ENCODE measurements at regions not wholly inside any gene's neighbourhood (a gene's known extent, or its start where the extent isn't known, plus 50 kb on each side); places are given as distances from the start of the nearest gene placed in this dataset.

GRCh38 chr2:217085543-217085942 is 225.7 kb upstream of the TNP1 start:
- TF ChIP-seq POLR2AphosphoS5 (IDR thresholded peaks at IDR 0.05; ENCODE audit: low read depth, low read length) (no peak), REST (IDR thresholded peaks at IDR 0.05; ENCODE audit: insufficient read depth in 1 of 2, low read depth in 2 of 2, low read length in 1 of 2) (no peak), SIN3A (IDR thresholded peaks at IDR 0.05; ENCODE audit: borderline replicate concordance, insufficient read depth, low read depth, low read length) (no peak), TCF7L2 (IDR thresholded peaks at IDR 0.05; ENCODE audit: low read depth, low read length) (no peak)
- TF ChIP-seq, protein P1, sequence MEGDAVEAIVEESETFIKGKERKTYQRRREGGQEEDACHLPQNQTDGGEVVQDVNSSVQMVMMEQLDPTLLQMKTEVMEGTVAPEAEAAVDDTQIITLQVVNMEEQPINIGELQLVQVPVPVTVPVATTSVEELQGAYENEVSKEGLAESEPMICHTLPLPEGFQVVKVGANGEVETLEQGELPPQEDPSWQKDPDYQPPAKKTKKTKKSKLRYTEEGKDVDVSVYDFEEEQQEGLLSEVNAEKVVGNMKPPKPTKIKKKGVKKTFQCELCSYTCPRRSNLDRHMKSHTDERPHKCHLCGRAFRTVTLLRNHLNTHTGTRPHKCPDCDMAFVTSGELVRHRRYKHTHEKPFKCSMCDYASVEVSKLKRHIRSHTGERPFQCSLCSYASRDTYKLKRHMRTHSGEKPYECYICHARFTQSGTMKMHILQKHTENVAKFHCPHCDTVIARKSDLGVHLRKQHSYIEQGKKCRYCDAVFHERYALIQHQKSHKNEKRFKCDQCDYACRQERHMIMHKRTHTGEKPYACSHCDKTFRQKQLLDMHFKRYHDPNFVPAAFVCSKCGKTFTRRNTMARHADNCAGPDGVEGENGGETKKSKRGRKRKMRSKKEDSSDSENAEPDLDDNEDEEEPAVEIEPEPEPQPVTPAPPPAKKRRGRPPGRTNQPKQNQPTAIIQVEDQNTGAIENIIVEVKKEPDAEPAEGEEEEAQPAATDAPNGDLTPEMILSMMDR (IDR thresholded peaks at IDR 0.05) = no peak
- in situ Hi-C loops (cut with HindIII; ENCODE audit: low pct_unique_long_range_greater_than_20kb, low sequenced_read_pairs) = no loop called here

GRCh38 chr2:217081799-217082198 is 221.9 kb upstream of the TNP1 start:
- TF ChIP-seq TCF7L2 (IDR thresholded peaks at IDR 0.05; ENCODE audit: low read depth, low read length) (no peak), POLR2AphosphoS5 (IDR thresholded peaks at IDR 0.05; ENCODE audit: low read depth, low read length) (no peak), SIN3A (IDR thresholded peaks at IDR 0.05; ENCODE audit: borderline replicate concordance, insufficient read depth, low read depth, low read length) (no peak), REST (IDR thresholded peaks at IDR 0.05; ENCODE audit: insufficient read depth in 1 of 2, low read depth in 2 of 2, low read length in 1 of 2) (no peak)
- TF ChIP-seq, protein P1 (IDR thresholded peaks at IDR 0.05) = no peak
- ATAC-seq = no peak
- in situ Hi-C loops (cut with HindIII; ENCODE audit: low pct_unique_long_range_greater_than_20kb, low sequenced_read_pairs) = no loop called here
- POLR2A ChIA-PET = no interaction called here
- Histone ChIP-seq H3K4me3 (ENCODE audit: low read depth in 2 of 2, low read length in 2 of 2) (no peak overlapping the region), H3K27ac (ENCODE audit: low read length) (no peak overlapping the region), H3K36me3 (ENCODE audit: control insufficient read depth, insufficient read depth, low read length) (no peaks in the 10 kb centered on the region), H3K9me3 (ENCODE audit: control insufficient read depth, insufficient read depth, low read depth, low read length) (no peaks in the 10 kb centered on the region), H3K27me3 (ENCODE audit: control insufficient read depth, insufficient read depth, low read length) (no peaks in the 10 kb centered on the region), H3K4me1 (ENCODE audit: control insufficient read depth, insufficient read depth, low read length) (no peaks in the 10 kb centered on the region)
- intact Hi-C loops (cut with micrococcal nuclease; ENCODE audit: unreplicated experiment) = no loop called here
- no TSS peak for BruUV-seq (replicated peaks)
- CTCF ChIA-PET = interaction anchor here (0.6 kb wide), 1 partner anchor 352 kb away, joined by 3 read pairs; no protein-coding TSS in a partner anchor
- DNase-seq (ENCODE audit: low read depth, low spot score) = no peak

More at GRCh38 chr2:217085543-217085942, 225.7 kb upstream of the TNP1 start:
- no TSS peak for BruUV-seq (replicated peaks)
- POLR2A ChIA-PET = no interaction called here
- H3K36me3 ChIP-seq (ENCODE audit: control insufficient read depth, insufficient read depth, low read length) = no peaks in the 10 kb centered on the region
- no peak overlapping the region for H3K27ac ChIP-seq (ENCODE audit: low read length)
- H3K4me1 ChIP-seq (ENCODE audit: control insufficient read depth, insufficient read depth, low read length) = no peaks in the 10 kb centered on the region
- no peak overlapping the region for H3K4me3 ChIP-seq (ENCODE audit: low read depth in 2 of 2, low read length in 2 of 2)
- ATAC-seq (no peak), DNase-seq (ENCODE audit: low read depth, low spot score) (no peak)
- intact Hi-C loops (cut with micrococcal nuclease; ENCODE audit: unreplicated experiment) = no loop called here
- CTCF ChIA-PET = no interaction called here
- H3K9me3 ChIP-seq (ENCODE audit: control insufficient read depth, insufficient read depth, low read depth, low read length) = no peaks in the 10 kb centered on the region
- no peaks in the 10 kb centered on the region for H3K27me3 ChIP-seq (ENCODE audit: control insufficient read depth, insufficient read depth, low read length)

Measured in Panc1 (cell line).